ENCODE measurements at regions not wholly inside any gene's neighbourhood (a gene's known extent, or its start where the extent isn't known, plus 50 kb on each side); places are given as distances from the start of the nearest gene placed in this dataset.

DNA sequence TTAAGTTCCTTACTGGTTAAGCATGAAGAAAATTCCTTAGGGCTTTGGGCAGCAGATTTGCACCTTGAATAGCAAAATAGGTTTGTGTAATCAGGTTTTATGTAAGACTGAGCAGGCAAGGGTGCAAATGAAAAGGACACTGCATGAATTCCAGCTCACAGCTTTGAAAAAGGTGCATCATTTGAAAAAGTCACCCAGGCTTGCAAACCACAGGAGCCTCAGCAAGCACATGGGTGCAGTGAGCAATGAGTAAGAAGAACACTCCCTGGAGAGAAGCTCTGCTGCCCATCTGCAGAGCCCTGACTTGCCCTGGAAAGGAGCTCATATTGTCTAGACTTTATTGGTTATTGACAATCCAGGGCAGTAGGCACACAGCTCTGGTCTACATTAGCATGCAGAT, 165.6 kb upstream of the KCNJ16 start:
- H3K36me3 ChIP-seq (ENCODE audit: low read depth) = no peaks in the 10 kb centered on the region
- DNase-seq = peak; percentile 32

DNA sequence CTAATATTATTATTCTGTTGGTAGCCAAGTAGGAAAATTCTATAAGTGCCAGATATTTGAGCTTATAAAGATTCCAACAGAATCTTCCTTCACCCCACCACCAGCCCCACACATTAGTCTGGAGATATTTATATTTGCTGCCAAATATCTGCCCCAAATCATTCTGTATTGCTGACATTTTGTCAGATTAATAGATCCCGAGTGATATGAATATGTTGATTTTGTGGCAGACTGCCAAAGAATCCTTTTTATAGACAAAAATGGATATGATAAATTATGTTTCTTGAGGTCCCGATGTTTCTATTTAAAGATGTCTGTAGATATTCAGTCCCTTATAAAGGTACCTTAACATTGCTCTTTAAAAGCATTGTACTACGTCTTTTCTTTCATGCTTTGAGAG, 162.2 kb upstream of the KCNJ16 start:
- Histone ChIP-seq H3K4me3 (0 out of 2 replicates have a peak overlapping the region, but pooled peaks have one; percentile 25), H3K27ac (no peak overlapping the region), H3K9me2 (ENCODE audit: insufficient read depth) (no peaks in the 10 kb centered on the region; the same call in 1 of the 2 replicates), H3K4me1 (ENCODE audit: insufficient read depth) (peaks cover 5% of the 10 kb centered on the region; the same call in 1 of the 2 replicates), H2AFZ (peak overlapping the region; percentile 60), H4K20me1 (ENCODE audit: insufficient read depth) (no peaks in the 10 kb centered on the region), H3K79me2 (ENCODE audit: insufficient read depth) (no peaks in the 10 kb centered on the region), H3K9ac (no peak overlapping the region), H3K4me2 (ENCODE audit: unreplicated experiment) (peak overlapping the region; percentile 34), H3K9me3 (ENCODE audit: low read depth) (no peaks in the 10 kb centered on the region), H3F3A (ENCODE audit: insufficient read depth) (no peaks in the 10 kb centered on the region), H3K36me3 (ENCODE audit: low read depth) (no peaks in the 10 kb centered on the region), H3K27me3 (replicated peaks; ENCODE audit: insufficient read depth) (no peaks in the 10 kb centered on the region)
- DNase-seq = no peak
- in situ Hi-C loops (cut with MboI) = no loop called here
- no peak for TF ChIP-seq EZH2phosphoT487 (IDR thresholded peaks at IDR 0.05; ENCODE audit: insufficient read depth, low read depth)
- no peak for TF ChIP-seq EZH2 (IDR thresholded peaks at IDR 0.05; ENCODE audit: insufficient read depth, poor library complexity, severe bottlenecking)
- 76 to 81% methylated on average over 3 of the region's 3 CpGs for WGBS, 2 experiments (ENCODE audit: low coverage in 1 of 2, low lambda C conversion rate in 2 of 2, missing lambda C conversion rate in 2 of 2)

More for the DNA sequence above, 165.6 kb upstream of the KCNJ16 start:
- in situ Hi-C loops (cut with MboI) = no loop called here
- TF ChIP-seq EZH2phosphoT487 (IDR thresholded peaks at IDR 0.05; ENCODE audit: insufficient read depth, low read depth) = no peak
- no peak for TF ChIP-seq EZH2 (IDR thresholded peaks at IDR 0.05; ENCODE audit: insufficient read depth, poor library complexity, severe bottlenecking)
- H3F3A ChIP-seq (ENCODE audit: insufficient read depth) = no peaks in the 10 kb centered on the region
- no peaks in the 10 kb centered on the region for H3K27me3 ChIP-seq (replicated peaks; ENCODE audit: insufficient read depth)
- H3K27ac ChIP-seq = no peak overlapping the region
- H3K9me2 ChIP-seq (ENCODE audit: insufficient read depth) = no peaks in the 10 kb centered on the region
- H2AFZ ChIP-seq = no peak overlapping the region
- no peaks in the 10 kb centered on the region for H4K20me1 ChIP-seq (ENCODE audit: insufficient read depth)
- no peak overlapping the region for H3K9ac ChIP-seq
- H3K4me1 ChIP-seq (ENCODE audit: insufficient read depth) = peaks cover 5% of the 10 kb centered on the region; the same call in 1 of the 2 replicates
- no peak overlapping the region for H3K4me3 ChIP-seq
- H3K4me2 ChIP-seq (ENCODE audit: unreplicated experiment) = no peak overlapping the region
- no peaks in the 10 kb centered on the region for H3K9me3 ChIP-seq (ENCODE audit: low read depth)
- H3K79me2 ChIP-seq (ENCODE audit: insufficient read depth) = no peaks in the 10 kb centered on the region

GRCh38 chr17:69913216-69913615, 161.8 kb upstream of the KCNJ16 start:
- TF ChIP-seq EZH2 (IDR thresholded peaks at IDR 0.05; ENCODE audit: insufficient read depth, poor library complexity, severe bottlenecking) (no peak), EZH2phosphoT487 (IDR thresholded peaks at IDR 0.05; ENCODE audit: insufficient read depth, low read depth) (no peak)
- Histone ChIP-seq H3K4me1 (ENCODE audit: insufficient read depth) (peaks cover 5% of the 10 kb centered on the region; the same call in 1 of the 2 replicates), H2AFZ (peak overlapping the region; percentile 60), H3K36me3 (ENCODE audit: low read depth) (no peaks in the 10 kb centered on the region), H3K4me2 (ENCODE audit: unreplicated experiment) (peak overlapping the region; percentile 34), H3K9ac (no peak overlapping the region), H3K4me3 (0 out of 2 replicates have a peak overlapping the region, but pooled peaks have one; percentile 25), H3K9me3 (ENCODE audit: low read depth) (no peaks in the 10 kb centered on the region), H3F3A (ENCODE audit: insufficient read depth) (no peaks in the 10 kb centered on the region), H3K27ac (no peak overlapping the region), H4K20me1 (ENCODE audit: insufficient read depth) (no peaks in the 10 kb centered on the region), H3K9me2 (ENCODE audit: insufficient read depth) (no peaks in the 10 kb centered on the region; the same call in 1 of the 2 replicates), H3K79me2 (ENCODE audit: insufficient read depth) (no peaks in the 10 kb centered on the region), H3K27me3 (replicated peaks; ENCODE audit: insufficient read depth) (no peaks in the 10 kb centered on the region)
- whole genome bisulfite sequencing, 2 experiments (ENCODE audit: low coverage in 1 of 2, low lambda C conversion rate in 2 of 2, missing lambda C conversion rate in 2 of 2) = 27 to 42% methylated on average over 2 of the region's 2 CpGs
- in situ Hi-C loops (cut with MboI) = no loop called here
- DNase-seq = peak; percentile 23

DNA sequence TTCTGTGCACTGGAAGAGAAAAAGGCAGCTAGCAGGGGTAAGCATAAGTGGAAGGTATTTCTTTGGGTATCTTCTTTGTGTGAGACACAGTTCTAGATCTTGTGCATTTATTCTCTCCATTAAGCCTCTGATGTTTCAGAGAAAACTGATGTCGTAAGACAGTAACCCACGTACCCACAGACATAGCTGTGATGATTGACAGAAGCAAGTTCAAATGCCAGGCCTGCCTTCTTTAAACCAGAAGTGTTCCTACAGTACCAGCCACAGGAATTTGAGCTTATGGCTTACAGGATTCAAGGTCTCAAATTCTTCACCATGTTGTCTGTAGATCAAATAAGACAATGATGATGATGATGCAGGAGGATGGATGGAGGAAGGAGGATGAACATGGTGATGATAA, 161.4 kb upstream of the KCNJ16 start:
- H3K4me1 ChIP-seq (ENCODE audit: insufficient read depth) = peaks cover 5% of the 10 kb centered on the region; the same call in 1 of the 2 replicates
- no peaks in the 10 kb centered on the region for H3K36me3 ChIP-seq (ENCODE audit: low read depth)
- H3K9ac ChIP-seq = no peak overlapping the region
- TF ChIP-seq EZH2phosphoT487 (IDR thresholded peaks at IDR 0.05; ENCODE audit: insufficient read depth, low read depth) = no peak
- no peak for TF ChIP-seq EZH2 (IDR thresholded peaks at IDR 0.05; ENCODE audit: insufficient read depth, poor library complexity, severe bottlenecking)
- peak overlapping the region; percentile 60 for H2AFZ ChIP-seq
- in situ Hi-C loops (cut with MboI) = no loop called here
- 58 to 65% methylated on average over 2 of the region's 2 CpGs for WGBS, 2 experiments (ENCODE audit: low coverage in 1 of 2, low lambda C conversion rate in 2 of 2, missing lambda C conversion rate in 2 of 2)
- no peaks in the 10 kb centered on the region for H3K9me3 ChIP-seq (ENCODE audit: low read depth)
- no peaks in the 10 kb centered on the region; the same call in 1 of the 2 replicates for H3K9me2 ChIP-seq (ENCODE audit: insufficient read depth)
- no peaks in the 10 kb centered on the region for H3F3A ChIP-seq (ENCODE audit: insufficient read depth)
- no peaks in the 10 kb centered on the region for H3K27me3 ChIP-seq (replicated peaks; ENCODE audit: insufficient read depth)
- no peaks in the 10 kb centered on the region for H3K79me2 ChIP-seq (ENCODE audit: insufficient read depth)
- peak overlapping the region; percentile 34 for H3K4me2 ChIP-seq (ENCODE audit: unreplicated experiment)
- DNase-seq = no peak
- no peaks in the 10 kb centered on the region for H4K20me1 ChIP-seq (ENCODE audit: insufficient read depth)
- H3K27ac ChIP-seq = no peak overlapping the region
- H3K4me3 ChIP-seq = 0 out of 2 replicates have a peak overlapping the region, but pooled peaks have one; percentile 25

DNA sequence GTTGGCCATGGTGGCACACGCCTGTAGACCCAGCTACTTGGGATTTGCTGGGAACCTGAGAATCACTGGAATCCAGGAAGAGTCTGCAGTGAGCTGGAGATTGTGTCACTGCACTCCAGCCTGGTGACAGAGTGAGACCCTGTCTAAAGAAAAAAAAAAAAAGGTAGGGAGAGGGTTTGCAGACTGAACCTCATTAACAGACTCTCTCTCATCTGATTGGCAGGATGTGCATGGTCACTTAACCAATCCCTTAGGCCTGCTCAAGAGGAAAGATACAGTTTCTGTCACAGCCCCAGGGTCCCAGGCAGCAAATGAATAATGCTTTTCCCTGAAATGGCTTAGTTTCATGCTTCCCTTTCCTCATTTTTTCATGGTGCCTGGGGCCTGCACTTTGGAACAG, 160.5 kb upstream of the KCNJ16 start:
- no peak overlapping the region for H3K9ac ChIP-seq
- TF ChIP-seq EZH2phosphoT487 (IDR thresholded peaks at IDR 0.05; ENCODE audit: insufficient read depth, low read depth) (no peak), EZH2 (IDR thresholded peaks at IDR 0.05; ENCODE audit: insufficient read depth, poor library complexity, severe bottlenecking) (no peak)
- H3K9me3 ChIP-seq (ENCODE audit: low read depth) = no peaks in the 10 kb centered on the region
- 94 to 100% methylated on average over 1 of the region's 1 CpG for WGBS, 2 experiments (ENCODE audit: low coverage in 1 of 2, low lambda C conversion rate in 2 of 2, missing lambda C conversion rate in 2 of 2)
- no peaks in the 10 kb centered on the region for H3K36me3 ChIP-seq (ENCODE audit: low read depth)
- no peaks in the 10 kb centered on the region for H4K20me1 ChIP-seq (ENCODE audit: insufficient read depth)
- no peaks in the 10 kb centered on the region for H3K79me2 ChIP-seq (ENCODE audit: insufficient read depth)
- H3K4me2 ChIP-seq (ENCODE audit: unreplicated experiment) = no peak overlapping the region
- H3K27ac ChIP-seq = no peak overlapping the region
- no peak overlapping the region for H2AFZ ChIP-seq
- H3K27me3 ChIP-seq (replicated peaks; ENCODE audit: insufficient read depth) = no peaks in the 10 kb centered on the region
- H3K4me3 ChIP-seq = no peak overlapping the region
- no peak for DNase-seq
- no peaks in the 10 kb centered on the region; the same call in 1 of the 2 replicates for H3K9me2 ChIP-seq (ENCODE audit: insufficient read depth)
- H3F3A ChIP-seq (ENCODE audit: insufficient read depth) = no peaks in the 10 kb centered on the region
- no peaks in the 10 kb centered on the region for H3K4me1 ChIP-seq (ENCODE audit: insufficient read depth)
- in situ Hi-C loops (cut with MboI) = no loop called here

Data from GM23248 (cell line).